DOHH2 (cell line): ENCODE measurements at regions not wholly inside any gene's neighbourhood (a gene's known extent, or its start where the extent isn't known, plus 50 kb on each side); places are given as distances from the start of the nearest gene placed in this dataset.

ENCODE experiments used
- H3F3A ChIP-seq: fragments of 200-600 bp; sonication (generic), shearing (Covaris generic); 2 replicates; pipeline ENCODE4 v1.6.0; 2016; ENCODE audit warnings: antibody characterized with exemption, mild to moderate bottlenecking; ENCODE audit not compliant: control insufficient read depth, insufficient read depth
- H3K27ac ChIP-seq: fragments of 200-600 bp; sonication (generic); 2 replicates; pipeline ENCODE4 v1.5.1; 2014; ENCODE audit warnings: low read depth, mild to moderate bottlenecking, low read length, moderate library complexity
- H3K27me3 ChIP-seq: fragments of 200-600 bp; sonication (generic); 2 replicates; pipeline ENCODE4 v1.6.1; 2014; ENCODE audit warnings: mild to moderate bottlenecking, low read length, mixed read lengths; ENCODE audit not compliant: control insufficient read depth
- H3K36me3 ChIP-seq: fragments of 200-600 bp; sonication (generic); 2 replicates; pipeline ENCODE4 v1.6.1; 2014; ENCODE audit warnings: mild to moderate bottlenecking, low read length, moderate library complexity, mixed read lengths; ENCODE audit not compliant: control insufficient read depth
- H3K4me1 ChIP-seq: fragments of 200-600 bp; sonication (generic); 2 replicates; pipeline ENCODE4 v1.6.1; 2014; ENCODE audit warnings: mild to moderate bottlenecking, low read length, mixed read lengths; ENCODE audit not compliant: control insufficient read depth
- H3K4me2 ChIP-seq: fragments of 200-600 bp; sonication (generic); 2 replicates; pipeline ENCODE4 v1.6.0; 2014; ENCODE audit warnings: mild to moderate bottlenecking, low read length, moderate library complexity
- H3K4me3 ChIP-seq: fragments of 200-600 bp; sonication (generic); 2 replicates; pipeline ENCODE4 v1.5.1; 2014; ENCODE audit warnings: mild to moderate bottlenecking, low read length, mixed read lengths
- H3K79me2 ChIP-seq: fragments of 200-600 bp; sonication (generic); 2 replicates; pipeline ENCODE4 v1.6.1; 2014; ENCODE audit warnings: mild to moderate bottlenecking, low read length, mixed read lengths; ENCODE audit not compliant: control insufficient read depth
- H3K9me2 ChIP-seq: fragments of 200-600 bp; sonication (generic); replicated peaks from 2 replicates; pipeline ENCODE4 v1.6.1; 2014; ENCODE audit warnings: mild to moderate bottlenecking, low read length, mixed read lengths; ENCODE audit not compliant: control insufficient read depth
- H3K9me3 ChIP-seq: fragments of 200-600 bp; sonication (generic); 2 replicates; pipeline ENCODE4 v1.6.1; 2014; ENCODE audit warnings: antibody characterized with exemption, low read length, mixed read lengths; ENCODE audit not compliant: control insufficient read depth, insufficient read depth
- H4K20me1 ChIP-seq: fragments of 200-600 bp; sonication (generic); 2 replicates; pipeline ENCODE4 v1.6.0; 2014; ENCODE audit warnings: low read depth, mild to moderate bottlenecking, antibody characterized with exemption, low read length, moderate library complexity; ENCODE audit not compliant: control insufficient read depth, insufficient read depth
- EZH2phosphoT487 ChIP-seq: fragments of 200-600 bp; sonication (generic); IDR thresholded peaks from 2 replicates; pipeline ENCODE4 v1.6.1; 2017; ENCODE audit warnings: borderline replicate concordance, mild to moderate bottlenecking, antibody characterized with exemption, low read length, moderate library complexity, mixed read lengths
- TF ChIP-seq, protein P1 (sequence below): fragments of 200-600 bp; sonication (generic); IDR thresholded peaks from one replicate; pipeline ENCODE4 v1.5.1; 2014; ENCODE audit warnings: antibody characterized with exemption, mild to moderate bottlenecking, low read depth, low read length; ENCODE audit not compliant: poor library complexity, severe bottlenecking

DNA sequence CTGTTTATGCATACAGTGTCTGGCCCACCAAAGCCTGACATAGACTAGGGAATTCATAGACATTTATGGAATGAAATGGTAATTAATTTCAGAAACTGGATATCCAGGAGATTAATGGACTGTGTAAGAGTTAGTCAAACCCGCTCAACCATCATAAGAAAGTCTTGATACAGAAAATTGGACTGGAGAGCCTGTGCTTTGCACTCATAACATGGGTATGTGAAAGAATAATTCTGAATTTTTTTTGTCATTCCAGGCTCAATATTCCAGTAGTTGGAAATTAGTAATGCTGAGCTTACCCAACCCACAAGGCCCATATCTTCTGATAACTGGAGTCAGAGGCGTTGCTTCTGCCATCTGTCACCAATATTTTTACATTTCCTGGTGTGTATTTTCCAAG is 799.7 kb upstream of the IGFBP3 start:
- H3K9me2 ChIP-seq = no peaks in the 10 kb centered on the region
- H3K79me2 ChIP-seq = no peaks in the 10 kb centered on the region
- no peaks in the 10 kb centered on the region for H3K9me3 ChIP-seq

DNA sequence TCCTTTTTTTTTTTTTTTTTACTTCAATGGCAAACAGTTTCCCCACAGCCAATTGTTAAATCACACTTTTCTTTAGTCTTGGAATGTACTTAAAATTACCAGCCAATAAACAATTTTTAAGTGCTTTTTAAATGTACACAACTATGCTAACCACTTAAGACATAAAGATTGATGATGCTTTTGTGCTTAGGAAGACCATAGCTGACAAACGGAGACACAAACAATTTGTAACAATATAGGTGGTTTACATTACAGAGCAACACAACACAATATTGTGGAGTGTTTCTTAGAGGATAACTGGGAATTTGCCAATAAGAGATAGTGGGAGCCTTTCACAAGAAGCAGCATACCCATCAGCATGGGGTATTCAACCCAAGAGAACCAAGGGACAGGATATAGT is 798.5 kb upstream of the IGFBP3 start:
- Histone ChIP-seq H3K9me2 (no peaks in the 10 kb centered on the region), H3K4me2 (no peak overlapping the region), H3K9me3 (no peaks in the 10 kb centered on the region), H3K36me3 (no peaks in the 10 kb centered on the region), H4K20me1 (no peaks in the 10 kb centered on the region), H3K79me2 (no peaks in the 10 kb centered on the region), H3K27me3 (no peaks in the 10 kb centered on the region), H3K4me1 (no peaks in the 10 kb centered on the region), H3F3A (no peaks in the 10 kb centered on the region), H3K4me3 (no peak overlapping the region), H3K27ac (no peak overlapping the region)
- TF ChIP-seq, protein P1, sequence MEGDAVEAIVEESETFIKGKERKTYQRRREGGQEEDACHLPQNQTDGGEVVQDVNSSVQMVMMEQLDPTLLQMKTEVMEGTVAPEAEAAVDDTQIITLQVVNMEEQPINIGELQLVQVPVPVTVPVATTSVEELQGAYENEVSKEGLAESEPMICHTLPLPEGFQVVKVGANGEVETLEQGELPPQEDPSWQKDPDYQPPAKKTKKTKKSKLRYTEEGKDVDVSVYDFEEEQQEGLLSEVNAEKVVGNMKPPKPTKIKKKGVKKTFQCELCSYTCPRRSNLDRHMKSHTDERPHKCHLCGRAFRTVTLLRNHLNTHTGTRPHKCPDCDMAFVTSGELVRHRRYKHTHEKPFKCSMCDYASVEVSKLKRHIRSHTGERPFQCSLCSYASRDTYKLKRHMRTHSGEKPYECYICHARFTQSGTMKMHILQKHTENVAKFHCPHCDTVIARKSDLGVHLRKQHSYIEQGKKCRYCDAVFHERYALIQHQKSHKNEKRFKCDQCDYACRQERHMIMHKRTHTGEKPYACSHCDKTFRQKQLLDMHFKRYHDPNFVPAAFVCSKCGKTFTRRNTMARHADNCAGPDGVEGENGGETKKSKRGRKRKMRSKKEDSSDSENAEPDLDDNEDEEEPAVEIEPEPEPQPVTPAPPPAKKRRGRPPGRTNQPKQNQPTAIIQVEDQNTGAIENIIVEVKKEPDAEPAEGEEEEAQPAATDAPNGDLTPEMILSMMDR = no peak
- TF ChIP-seq EZH2phosphoT487 = no peak

More for the DNA sequence above, 799.7 kb upstream of the IGFBP3 start:
- Histone ChIP-seq H4K20me1 (no peaks in the 10 kb centered on the region), H3K4me1 (no peaks in the 10 kb centered on the region), H3K4me2 (no peak overlapping the region), H3K36me3 (no peaks in the 10 kb centered on the region), H3K27me3 (no peaks in the 10 kb centered on the region), H3F3A (no peaks in the 10 kb centered on the region), H3K4me3 (no peak overlapping the region), H3K27ac (no peak overlapping the region)
- TF ChIP-seq, protein P1 = no peak
- TF ChIP-seq EZH2phosphoT487 = no peak

DNA sequence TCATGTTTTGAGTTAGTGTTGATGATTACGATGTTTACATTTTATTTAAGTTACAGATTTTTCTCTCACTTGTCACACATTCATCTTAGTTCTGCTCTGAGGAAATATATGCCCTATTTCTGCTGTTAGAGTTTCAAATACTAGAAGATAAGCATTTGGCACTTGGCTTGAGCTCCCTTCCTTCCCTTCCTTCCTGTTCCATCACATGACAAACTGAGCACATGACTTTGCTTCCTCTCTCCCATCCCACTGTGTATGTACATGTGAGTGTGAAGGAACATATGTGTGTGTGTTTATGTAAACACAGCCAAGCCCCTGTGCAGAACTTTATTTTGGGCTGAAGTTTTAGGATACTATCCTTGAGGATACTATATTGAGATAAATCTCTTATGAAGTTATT is 795.9 kb upstream of the IGFBP3 start:
- no peak overlapping the region for H3K4me2 ChIP-seq
- no peaks in the 10 kb centered on the region for H3K79me2 ChIP-seq
- no peaks in the 10 kb centered on the region for H3F3A ChIP-seq
- H4K20me1 ChIP-seq = no peaks in the 10 kb centered on the region
- no peaks in the 10 kb centered on the region for H3K9me3 ChIP-seq
- H3K36me3 ChIP-seq = no peaks in the 10 kb centered on the region
- H3K9me2 ChIP-seq = no peaks in the 10 kb centered on the region
- no peaks in the 10 kb centered on the region for H3K4me1 ChIP-seq
- no peak overlapping the region for H3K27ac ChIP-seq
- H3K4me3 ChIP-seq = no peak overlapping the region
- no peaks in the 10 kb centered on the region for H3K27me3 ChIP-seq
- no peak for TF ChIP-seq EZH2phosphoT487
- TF ChIP-seq, protein P1 = no peak

DNA sequence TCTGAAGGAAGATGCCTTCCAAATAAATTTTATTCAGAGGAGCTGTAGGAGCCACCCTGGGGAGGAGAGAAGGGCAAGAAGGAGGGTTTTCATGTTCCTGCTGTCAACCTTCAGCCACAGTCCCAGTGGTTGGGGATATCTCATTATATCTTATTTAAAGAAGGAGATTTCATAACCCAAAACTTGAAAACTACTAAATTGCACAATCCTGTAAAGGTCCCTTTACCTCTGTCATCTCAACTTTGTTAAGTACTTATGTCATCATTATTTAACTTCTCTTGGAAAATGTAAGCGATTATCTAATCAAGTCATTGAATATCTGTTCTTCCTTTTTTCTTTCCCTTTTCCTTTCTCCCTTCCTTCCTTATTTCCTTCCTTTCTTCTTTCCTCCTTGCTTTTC is 794.5 kb upstream of the IGFBP3 start:
- H3K4me3 ChIP-seq = no peak overlapping the region
- H3K9me3 ChIP-seq = no peaks in the 10 kb centered on the region
- no peaks in the 10 kb centered on the region for H3K36me3 ChIP-seq
- no peaks in the 10 kb centered on the region for H4K20me1 ChIP-seq
- no peak for TF ChIP-seq EZH2phosphoT487
- TF ChIP-seq, protein P1 = no peak
- no peaks in the 10 kb centered on the region for H3F3A ChIP-seq
- no peaks in the 10 kb centered on the region for H3K27me3 ChIP-seq
- H3K4me2 ChIP-seq = no peak overlapping the region
- H3K4me1 ChIP-seq = no peaks in the 10 kb centered on the region
- H3K9me2 ChIP-seq = no peaks in the 10 kb centered on the region
- no peak overlapping the region for H3K27ac ChIP-seq
- H3K79me2 ChIP-seq = no peaks in the 10 kb centered on the region
